Head of caudate nucleus (tissue), 42 donors: ENCODE measurements at regions not wholly inside any gene's neighbourhood (a gene's known extent, or its start where the extent isn't known, plus 50 kb on each side); places are given as distances from the start of the nearest gene placed in this dataset.

ENCODE experiments used
- DNase-seq, 42 donors: peaks; one replicate each; pipeline versions ENCODE4 v3.0.0 to v3.0.0-alpha.2; 2020 to 2021; ENCODE audit warnings: mixed read lengths in 7 of 42
- intact Hi-C: fragments of 100-400 bp; cut with DNase I; formaldehyde crosslinking; loops from one replicate; pipeline ENCODE4 v1.15.0; 2022

GRCh38 chr22:48354096-48354495 lies 1473.6 kb downstream of the BRD1 start:
- DNase-seq: no peak
- intact Hi-C loops: no loop called here

- intact Hi-C loops: no loop called here
- peak in 3 of 42 donors; percentile 9 to 22 (median 12) for DNase-seq
These were observed 1474.3 kb downstream of the BRD1 start for GRCh38 chr22:48353116-48353947.

- DNase-seq: peak in 2 of 42 donors; percentile 12 to 24
These were observed 1475.4 kb downstream of the BRD1 start for GRCh38 chr22:48352086-48352911.

GRCh38 chr22:48351376-48352085 lies 1476.1 kb downstream of the BRD1 start:
- intact Hi-C loops: no loop called here

More at GRCh38 chr22:48352086-48352911, 1475.4 kb downstream of the BRD1 start:
- intact Hi-C loops: no loop called here

GRCh38 chr22:48350456-48350855 lies 1477.2 kb downstream of the BRD1 start:
- DNase-seq: no peak
- intact Hi-C loops: no loop called here

More at GRCh38 chr22:48351376-48352085, 1476.1 kb downstream of the BRD1 start:
- DNase-seq: peak in 1 of 42 donors; percentile 4

GRCh38 chr22:48348855-48349254 lies 1478.8 kb downstream of the BRD1 start:
- no peak for DNase-seq
- intact Hi-C loops: no loop called here

GRCh38 chr22:48347311-48347710 lies 1480.4 kb downstream of the BRD1 start:
- DNase-seq: peak in 3 of 42 donors; percentile 8 to 23 (median 10)
- intact Hi-C loops: no loop called here

- peak in 3 of 42 donors; percentile 14 to 16 (median 15) for DNase-seq
- intact Hi-C loops: no loop called here
These were observed 1480.8 kb downstream of the BRD1 start for GRCh38 chr22:48346911-48347310.

GRCh38 chr22:48346311-48346710 lies 1481.4 kb downstream of the BRD1 start:
- peak in 3 of 42 donors; percentile 3 to 4 (median 4) for DNase-seq
- intact Hi-C loops: no loop called here

GRCh38 chr22:48345631-48346030 lies 1482.0 kb downstream of the BRD1 start:
- intact Hi-C loops: no loop called here
- DNase-seq: peak in 3 of 42 donors; percentile 2 to 26 (median 8)

- DNase-seq: peak in 2 of 42 donors; percentile 19 to 22
- intact Hi-C loops: no loop called here
These were observed 1484.2 kb downstream of the BRD1 start for GRCh38 chr22:48343461-48343860.

GRCh38 chr22:48342732-48343131 lies 1484.9 kb downstream of the BRD1 start:
- peak in 4 of 42 donors; percentile 4 to 17 (median 14) for DNase-seq
- intact Hi-C loops: no loop called here

GRCh38 chr22:48342016-48342415 lies 1485.7 kb downstream of the BRD1 start:
- intact Hi-C loops: no loop called here
- peak in 5 of 42 donors; percentile 12 to 40 (median 25) for DNase-seq

GRCh38 chr22:48340727-48341709 lies 1486.7 kb downstream of the BRD1 start:
- peak in 34 of 42 donors; percentile 16 to 83 (median 52) for DNase-seq
- intact Hi-C loops: no loop called here

- intact Hi-C loops: no loop called here
- peak in 4 of 42 donors; percentile 13 to 27 (median 21) for DNase-seq
These were observed 1487.5 kb downstream of the BRD1 start for GRCh38 chr22:48340191-48340590.

- intact Hi-C loops: no loop called here
- DNase-seq: peak in 33 of 42 donors; percentile 19 to 82 (median 46)
These were observed 1488.6 kb downstream of the BRD1 start for GRCh38 chr22:48338793-48339705.
